HG02885 (cell line): ENCODE measurements at regions not wholly inside any gene's neighbourhood (a gene's known extent, or its start where the extent isn't known, plus 50 kb on each side); places are given as distances from the start of the nearest gene placed in this dataset.

ENCODE experiments used
- ATAC-seq: cut with Tn5 transposase; IDR thresholded peaks from one replicate; pipeline ENCODE4 v1.9.1; 2021; ENCODE audit warnings: mild to moderate bottlenecking; ENCODE audit not compliant: unreplicated experiment, poor library complexity

GRCh38 chr2:59956981-59957380, 596.5 kb downstream of the BCL11A start:
- no peak for ATAC-seq

GRCh38 chr2:59947917-59948541, 605.4 kb downstream of the BCL11A start:
- no peak for ATAC-seq

- ATAC-seq = no peak
These were observed 606.2 kb downstream of the BCL11A start for GRCh38 chr2:59947209-59947608.

GRCh38 chr2:59939236-59939635, 614.2 kb downstream of the BCL11A start:
- no peak for ATAC-seq

GRCh38 chr2:59938181-59938580, 615.3 kb downstream of the BCL11A start:
- ATAC-seq = no peak

GRCh38 chr2:59936048-59936447, 617.4 kb downstream of the BCL11A start:
- ATAC-seq = no peak

GRCh38 chr2:59935005-59935404, 618.4 kb downstream of the BCL11A start:
- no peak for ATAC-seq

GRCh38 chr2:59933948-59934347, 619.5 kb downstream of the BCL11A start:
- ATAC-seq = no peak

GRCh38 chr2:59932341-59932740, 621.1 kb downstream of the BCL11A start:
- no peak for ATAC-seq

GRCh38 chr2:59930430-59930829, 623.0 kb downstream of the BCL11A start:
- no peak for ATAC-seq

GRCh38 chr2:59926731-59927130, 626.7 kb downstream of the BCL11A start:
- no peak for ATAC-seq

- no peak for ATAC-seq
These were observed 628.1 kb downstream of the BCL11A start for GRCh38 chr2:59925321-59925720.

- no peak for ATAC-seq
These were observed 629.1 kb downstream of the BCL11A start for GRCh38 chr2:59924346-59924745.

- no peak for ATAC-seq
These were observed 631.0 kb downstream of the BCL11A start for GRCh38 chr2:59922450-59922849.

GRCh38 chr2:59921743-59922142, 631.7 kb downstream of the BCL11A start:
- no peak for ATAC-seq

- ATAC-seq = no peak
These were observed 632.5 kb downstream of the BCL11A start for GRCh38 chr2:59920961-59921360.

GRCh38 chr2:59920307-59920706, 633.1 kb downstream of the BCL11A start:
- ATAC-seq = no peak

GRCh38 chr2:59919579-59919978, 633.9 kb downstream of the BCL11A start:
- ATAC-seq = no peak

GRCh38 chr2:59912042-59912441, 641.4 kb downstream of the BCL11A start:
- no peak for ATAC-seq

GRCh38 chr2:59910166-59910565, 643.3 kb downstream of the BCL11A start:
- no peak for ATAC-seq

GRCh38 chr2:59909147-59909546, 644.3 kb downstream of the BCL11A start:
- peak; percentile 46 for ATAC-seq

- no peak for ATAC-seq
These were observed 647.7 kb downstream of the BCL11A start for GRCh38 chr2:59905731-59906130.
